MM.1S (cell line): ENCODE measurements at regions not wholly inside any gene's neighbourhood (a gene's known extent, or its start where the extent isn't known, plus 50 kb on each side); places are given as distances from the start of the nearest gene placed in this dataset.
"Not testable (repeated sequence)": the region's sequence is repeated elsewhere in the genome, so short reads cannot be mapped to it uniquely, and the experiment has no call there.

Experiments
- DNase-seq: peaks from one replicate; pipeline ENCODE4 v3.0.0-alpha.2; 2015
- H2AFZ ChIP-seq: fragments of 300-600 bp; sonication (generic); 2 replicates; pipeline ENCODE4 v1.6.0; 2016; ENCODE audit warnings: antibody characterized with exemption, low read length
- H3F3A ChIP-seq: fragments of 300-600 bp; sonication (generic); 2 replicates; pipeline ENCODE4 v1.6.1; 2016; ENCODE audit warnings: mild to moderate bottlenecking, antibody characterized with exemption, low read length, moderate library complexity, mixed read lengths; ENCODE audit not compliant: insufficient read depth
- H3K27ac ChIP-seq: fragments of 300-600 bp; sonication (generic); 2 replicates; pipeline ENCODE4 v1.5.1; 2016; ENCODE audit warnings: mild to moderate bottlenecking, low read length
- H3K27me3 ChIP-seq: fragments of 300-600 bp; sonication (generic); replicated peaks from 2 replicates; pipeline ENCODE4 v1.6.0; 2016; ENCODE audit warnings: low read length; ENCODE audit not compliant: insufficient read depth
- H3K36me3 ChIP-seq: fragments of 300-600 bp; sonication (generic); replicated peaks from 2 replicates; pipeline ENCODE4 v1.6.1; 2016; ENCODE audit warnings: mild to moderate bottlenecking, low read length, mixed read lengths; ENCODE audit not compliant: insufficient read depth
- H3K4me1 ChIP-seq: fragments of 300-600 bp; sonication (generic); 2 replicates; pipeline ENCODE4 v1.6.1; 2016; ENCODE audit warnings: low read length, mixed read lengths
- H3K4me2 ChIP-seq: fragments of 300-600 bp; sonication (generic); 2 replicates; pipeline ENCODE4 v1.6.0; 2016; ENCODE audit warnings: low read depth, low read length
- H3K4me3 ChIP-seq: fragments of 300-600 bp; sonication (generic); 2 replicates; pipeline ENCODE4 v1.5.1; 2016; ENCODE audit warnings: low read length, mixed read lengths
- H3K79me2 ChIP-seq: fragments of 300-600 bp; sonication (generic); 2 replicates; pipeline ENCODE4 v1.6.1; 2016; ENCODE audit warnings: mixed run types, low read length, mixed read lengths
- H3K9ac ChIP-seq: fragments of 300-600 bp; sonication (generic); 2 replicates; pipeline ENCODE4 v1.6.1; 2016; ENCODE audit warnings: low read length, mixed read lengths
- H3K9me2 ChIP-seq: fragments of 300-600 bp; sonication (generic); replicated peaks from 2 replicates; pipeline ENCODE4 v1.6.1; 2016; ENCODE audit warnings: mild to moderate bottlenecking, low read length, mixed read lengths; ENCODE audit not compliant: insufficient read depth
- H3K9me3 ChIP-seq: fragments of 300-600 bp; sonication (generic); replicated peaks from 2 replicates; pipeline ENCODE4 v1.6.1; 2016; ENCODE audit warnings: mild to moderate bottlenecking, low read length, mixed read lengths; ENCODE audit not compliant: insufficient read depth
- H4K20me1 ChIP-seq: fragments of 300-600 bp; sonication (generic); 2 replicates; pipeline ENCODE4 v1.6.1; 2016; ENCODE audit warnings: mild to moderate bottlenecking, low read length, moderate library complexity, mixed read lengths; ENCODE audit not compliant: insufficient read depth
- CTCF ChIP-seq: fragments of 300-600 bp; sonication (generic); IDR thresholded peaks from 2 replicates; pipeline ENCODE4 v1.5.1; 2016; ENCODE audit warnings: antibody characterized with exemption, low read length, mixed read lengths
- EZH2 ChIP-seq: fragments of 300-600 bp; sonication (generic); optimal IDR thresholded peaks from 2 replicates; pipeline ENCODE3; 2017; ENCODE audit warnings: low read depth, mild to moderate bottlenecking, antibody characterized with exemption, low read length, mixed read lengths
- EZH2phosphoT487 ChIP-seq: fragments of 300-600 bp; sonication (generic); IDR thresholded peaks from 2 replicates; pipeline ENCODE4 v1.6.1; 2018; ENCODE audit warnings: antibody characterized with exemption, low read length

DNA sequence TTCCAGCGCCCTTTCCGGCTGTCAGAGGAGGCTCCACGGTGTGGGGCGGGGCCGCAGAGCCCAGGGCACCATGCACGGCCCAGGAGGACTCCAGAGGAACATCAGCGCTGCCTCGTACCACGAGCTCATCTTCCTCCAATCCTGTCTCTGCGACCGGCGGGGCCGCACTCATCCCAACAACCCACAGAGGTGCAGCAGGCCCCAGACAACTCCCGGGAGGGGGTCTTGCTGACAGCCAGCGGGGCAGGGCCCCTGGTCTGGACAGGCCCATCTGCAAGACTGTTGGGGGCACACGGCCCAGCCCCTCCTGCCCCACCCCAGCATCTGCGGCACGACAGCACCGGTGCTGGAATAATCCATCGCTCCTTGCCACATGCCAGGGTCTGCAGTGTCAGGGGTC lies 88.8 kb downstream of the OLFM1 start:
- Histone ChIP-seq H3K36me3 (no peaks in the 10 kb centered on the region), H3K27me3 (peaks cover 85% of the 10 kb centered on the region), H3K9ac (no peak overlapping the region), H3K4me3 (no peak overlapping the region), H3K4me1 (no peaks in the 10 kb centered on the region), H3K9me2 (no peaks in the 10 kb centered on the region), H4K20me1 (no peaks in the 10 kb centered on the region), H3K9me3 (no peaks in the 10 kb centered on the region), H2AFZ (no peak overlapping the region), H3K79me2 (no peaks in the 10 kb centered on the region), H3K4me2 (no peak overlapping the region), H3K27ac (no peak overlapping the region), H3F3A (no peaks in the 10 kb centered on the region)
- no peak for TF ChIP-seq EZH2
- TF ChIP-seq CTCF = no peak
- no peak for TF ChIP-seq EZH2phosphoT487
- no peak for DNase-seq

DNA sequence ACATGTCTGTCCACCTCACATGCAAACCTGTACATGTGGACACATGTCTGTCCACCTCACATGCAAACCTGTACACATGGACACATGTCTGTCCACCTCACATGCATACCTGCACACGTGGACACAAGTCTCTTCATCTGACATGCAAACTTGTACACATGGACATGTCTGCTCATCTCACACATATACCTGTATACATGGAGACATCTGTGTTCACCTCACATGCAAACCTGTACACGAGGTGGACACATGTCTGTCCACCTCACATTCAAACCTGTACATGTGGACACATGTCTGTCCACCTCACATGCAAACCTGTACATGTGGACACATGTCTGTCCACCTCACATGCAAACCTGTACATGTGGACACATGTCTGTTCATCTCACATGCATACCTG lies 90.1 kb downstream of the OLFM1 start:
- not testable (repeated sequence) for H4K20me1 ChIP-seq, DNase-seq

DNA sequence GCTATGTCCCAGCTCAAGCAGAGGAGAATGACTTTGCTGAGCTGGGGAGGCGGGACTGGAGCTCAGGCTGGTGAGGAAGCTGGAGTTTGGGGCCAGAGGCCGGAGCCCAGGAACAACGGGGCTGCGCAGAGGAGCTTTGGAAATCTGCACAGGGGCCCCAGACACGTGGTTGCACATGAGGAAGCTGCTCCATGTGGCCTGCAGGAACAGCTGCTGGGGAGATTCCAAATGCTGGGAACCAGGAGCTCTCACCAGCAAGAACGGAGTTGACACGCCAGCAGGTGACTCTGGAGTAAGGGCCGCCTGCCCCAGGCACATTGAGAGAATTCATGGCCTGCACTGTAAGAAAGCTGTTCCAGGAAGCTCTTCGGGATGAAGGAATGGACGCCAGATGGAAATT lies 91.0 kb downstream of the OLFM1 start:
- Histone ChIP-seq H3K36me3 (no peaks in the 10 kb centered on the region), H3K4me1 (no peaks in the 10 kb centered on the region), H4K20me1 (no peaks in the 10 kb centered on the region), H3K4me3 (no peak overlapping the region), H3K4me2 (no peak overlapping the region), H3K9me3 (no peaks in the 10 kb centered on the region), H3K79me2 (no peaks in the 10 kb centered on the region), H3K9me2 (no peaks in the 10 kb centered on the region), H3K27ac (no peak overlapping the region), H3F3A (no peaks in the 10 kb centered on the region), H3K9ac (no peak overlapping the region), H3K27me3 (peaks cover 87% of the 10 kb centered on the region), H2AFZ (no peak overlapping the region)
- no peak for TF ChIP-seq CTCF
- no peak for TF ChIP-seq EZH2
- TF ChIP-seq EZH2phosphoT487 = no peak
- no peak for DNase-seq

More for the DNA sequence above, 90.1 kb downstream of the OLFM1 start:
- not testable (repeated sequence) for H3K9ac ChIP-seq, H2AFZ ChIP-seq, H3K4me1 ChIP-seq, H3K36me3 ChIP-seq, H3F3A ChIP-seq, H3K4me2 ChIP-seq, H3K27ac ChIP-seq, H3K79me2 ChIP-seq, H3K4me3 ChIP-seq, H3K9me2 ChIP-seq, H3K9me3 ChIP-seq
- peaks cover 87% of the 10 kb centered on the region for H3K27me3 ChIP-seq

- H3K27ac ChIP-seq = no peak overlapping the region
- TF ChIP-seq EZH2phosphoT487 = no peak
- no peak overlapping the region for H3K9ac ChIP-seq
- H3K4me2 ChIP-seq = no peak overlapping the region
- DNase-seq = no peak
- H3K9me3 ChIP-seq = no peaks in the 10 kb centered on the region
- no peaks in the 10 kb centered on the region for H3K4me1 ChIP-seq
- peaks cover 87% of the 10 kb centered on the region for H3K27me3 ChIP-seq
- no peaks in the 10 kb centered on the region for H3K9me2 ChIP-seq
- H3K4me3 ChIP-seq = no peak overlapping the region
- no peaks in the 10 kb centered on the region for H4K20me1 ChIP-seq
- H3F3A ChIP-seq = no peaks in the 10 kb centered on the region
- no peaks in the 10 kb centered on the region for H3K79me2 ChIP-seq
- H2AFZ ChIP-seq = no peak overlapping the region
- no peaks in the 10 kb centered on the region for H3K36me3 ChIP-seq
Observed at GRCh38 chr9:135179041-135179440, 91.6 kb downstream of the OLFM1 start.
